Transverse colon (tissue), 4 donors: ENCODE measurements at regions not wholly inside any gene's neighbourhood (a gene's known extent, or its start where the extent isn't known, plus 50 kb on each side); places are given as distances from the start of the nearest gene placed in this dataset.

Source experiments
- DNase-seq: peaks from one replicate; pipeline ENCODE4 v3.0.0-alpha.2; 2019
- H3K27ac ChIP-seq, 4 donors: fragments of 200-600 bp; sonication (generic); 2 replicates each; pipeline ENCODE4 v1.5.1; 2016 to 2018; ENCODE audit warnings: inconsistent platforms in 4 of 4
- H3K27me3 ChIP-seq: fragments of 200-600 bp; sonication (generic); 2 replicates; pipeline ENCODE4 v1.5.1; 2017; ENCODE audit warnings: inconsistent platforms
- H3K36me3 ChIP-seq, 4 donors: fragments of 200-600 bp; sonication (generic); 2 replicates each; pipeline ENCODE4 v1.5.1; 2017 to 2019; ENCODE audit warnings: inconsistent platforms in 4 of 4
- H3K4me1 ChIP-seq, 4 donors: fragments of 200-600 bp; sonication (generic); 2 replicates each; pipeline ENCODE4 v1.5.1; 2017 to 2020; ENCODE audit warnings: inconsistent platforms in 4 of 4
- H3K4me3 ChIP-seq, 4 donors: fragments of 200-600 bp; sonication (generic); 1 replicate in 1 of 4; 2 replicates in 3 of 4; pipeline versions ENCODE4 v1.5.1 to v1.6.1; 2017 to 2019; ENCODE audit warnings: inconsistent platforms in 4 of 4
- H3K9me3 ChIP-seq, 2 donors: fragments of 200-600 bp; sonication (generic); 2 replicates each; pipeline ENCODE4 v1.5.1; 2017 to 2019; ENCODE audit warnings: inconsistent platforms in 2 of 2
- CTCF ChIP-seq, 5 experiments: fragments of 200-600 bp in 3 of 5; fragments of 450-650 bp in 2 of 5; sonication (generic) in 3 of 5; IDR thresholded peaks; 1 replicate in 2 of 5; 2 replicates in 3 of 5; pipeline ENCODE4 v1.5.1; 2016 to 2017; ENCODE audit warnings: antibody characterized with exemption in 5 of 5, inconsistent platforms in 3 of 5, mild to moderate bottlenecking in 2 of 5, moderate library complexity in 1 of 5
- EP300 ChIP-seq: sonication (generic); formaldehyde crosslinking; IDR thresholded peaks from one replicate; pipeline ENCODE4 v1.6.1; 2017; ENCODE audit warnings: antibody characterized with exemption, low read depth
- POLR2A ChIP-seq: fragments of 450-650 bp; IDR thresholded peaks from one replicate; pipeline ENCODE4 v1.6.1; 2016; ENCODE audit warnings: antibody characterized with exemption, mild to moderate bottlenecking, moderate library complexity
- POLR2AphosphoS5 ChIP-seq, 3 donors: sonication (generic); formaldehyde crosslinking; IDR thresholded peaks; one replicate each; pipeline ENCODE4 v1.6.1; 2016; ENCODE audit warnings: antibody characterized with exemption in 3 of 3
- WGBS, 2 donors: methylation state at CpG; one replicate each; pipeline ENCODE4 v1.1.5; 2018; ENCODE audit warnings: low coverage in 1 of 2; 5-methylcytosine and 5-hydroxymethylcytosine counted together
- in situ Hi-C, 4 donors: fragments of 200-750 bp; cut with MboI; loops; one replicate each; pipeline versions ENCODE4 v1.15.0 to v1.15.1; 2017; ENCODE audit warnings: low sequenced_read_pairs in 3 of 4, low pct_ligation_motif_present in 1 of 4, low pct_unique_long_range_greater_than_20kb in 1 of 4
- intact Hi-C: fragments of 100-400 bp; cut with DNase I; formaldehyde crosslinking; loops from one replicate; pipeline ENCODE4 v1.15.1; 2023; ENCODE audit warnings: low total_unique reads

- peaks cover 10 to 17% of the 10 kb centered on the region in 2 donors for H3K9me3 ChIP-seq
- in situ Hi-C loops, result no loop called here
Observed at GRCh38 chr5:110224050-110224449, 502.4 kb downstream of the TMEM232 start.

GRCh38 chr5:110225949-110226348, 500.5 kb downstream of the TMEM232 start:
- Histone ChIP-seq H3K4me1 (no peaks in the 10 kb centered on the region), H3K27ac (no peak overlapping the region), H3K27me3 (no peaks in the 10 kb centered on the region), H3K9me3 (peaks cover 8 to 9% of the 10 kb centered on the region in 2 donors), H3K36me3 (no peaks in the 10 kb centered on the region), H3K4me3 (no peak overlapping the region)
- intact Hi-C loops (no loop called here), in situ Hi-C loops (no loop called here)
- no peak for DNase-seq
- TF ChIP-seq POLR2A, result no peak
- WGBS, 2 donors, result 92 to 100% methylated on average over 1 of the region's 1 CpG

More at GRCh38 chr5:110224050-110224449, 502.4 kb downstream of the TMEM232 start:
- Histone ChIP-seq H3K36me3 (no peaks in the 10 kb centered on the region), H3K27ac (no peak overlapping the region), H3K4me3 (no peak overlapping the region), H3K4me1 (no peaks in the 10 kb centered on the region), H3K27me3 (no peaks in the 10 kb centered on the region)
- intact Hi-C loops, result no loop called here
- 80 to 81% methylated on average over 1 of the region's 1 CpG for WGBS, 2 donors
- DNase-seq, result no peak
- no peak for TF ChIP-seq POLR2A
- TF ChIP-seq POLR2AphosphoS5 (IDR thresholded peaks at IDR 0.05), result no peak
- TF ChIP-seq EP300, result no peak
- no peak for TF ChIP-seq CTCF (IDR thresholded peaks at IDR 0.05)

GRCh38 chr5:110239786-110240185, 486.7 kb downstream of the TMEM232 start:
- Histone ChIP-seq H3K36me3 (no peaks in the 10 kb centered on the region), H3K27me3 (no peaks in the 10 kb centered on the region), H3K4me1 (no peaks in the 10 kb centered on the region), H3K9me3 (no peaks in the 10 kb centered on the region), H3K4me3 (no peak overlapping the region), H3K27ac (no peak overlapping the region)
- TF ChIP-seq CTCF (IDR thresholded peaks at IDR 0.05), result no peak
- 60 to 68% methylated on average over 2 of the region's 2 CpGs for WGBS, 2 donors
- intact Hi-C loops (no loop called here), in situ Hi-C loops (no loop called here)
- no peak for DNase-seq

- in situ Hi-C loops (no loop called here), intact Hi-C loops (no loop called here)
- Histone ChIP-seq H3K4me3 (no peak overlapping the region), H3K4me1 (no peaks in the 10 kb centered on the region), H3K36me3 (no peaks in the 10 kb centered on the region), H3K27ac (no peak overlapping the region), H3K9me3 (no peaks in the 10 kb centered on the region), H3K27me3 (no peaks in the 10 kb centered on the region)
- no peak for DNase-seq
- TF ChIP-seq CTCF (IDR thresholded peaks at IDR 0.05) (no peak), POLR2AphosphoS5 (IDR thresholded peaks at IDR 0.05) (no peak), EP300 (no peak), POLR2A (no peak)
- 88 to 93% methylated on average over 4 of the region's 4 CpGs for WGBS, 2 donors
Observed at GRCh38 chr5:110242950-110243349, 483.5 kb downstream of the TMEM232 start.

- Histone ChIP-seq H3K4me1 (no peaks in the 10 kb centered on the region), H3K27ac (no peak overlapping the region), H3K27me3 (no peaks in the 10 kb centered on the region), H3K9me3 (no peaks in the 10 kb centered on the region), H3K4me3 (no peak overlapping the region), H3K36me3 (no peaks in the 10 kb centered on the region)
- 72 to 87% methylated on average over 3 of the region's 3 CpGs for WGBS, 2 donors
- intact Hi-C loops, result no loop called here
- in situ Hi-C loops, result no loop called here
- DNase-seq, result no peak
- TF ChIP-seq POLR2A (no peak), CTCF (IDR thresholded peaks at IDR 0.05) (no peak), POLR2AphosphoS5 (IDR thresholded peaks at IDR 0.05) (no peak), EP300 (no peak)
Observed at GRCh38 chr5:110248921-110249320, 477.6 kb downstream of the TMEM232 start.
